HG03045 (cell line): ENCODE measurements at regions not wholly inside any gene's neighbourhood (a gene's known extent, or its start where the extent isn't known, plus 50 kb on each side); places are given as distances from the start of the nearest gene placed in this dataset.
A peak's percentile ranks its signal among the peaks of the same experiment; 100 is the strongest.

Experiments used
- ATAC-seq: cut with Tn5 transposase; IDR thresholded peaks from one replicate; pipeline ENCODE4 v1.9.1; 2021; ENCODE audit warnings: mild to moderate bottlenecking, moderate library complexity; ENCODE audit not compliant: unreplicated experiment

GRCh38 chr1:10960411-10961299 lies 51.8 kb upstream of the TARDBP start:
- ATAC-seq: peak; percentile 45

GRCh38 chr1:10961300-10961833 lies 51.1 kb upstream of the TARDBP start:
- ATAC-seq: no peak

- no peak for ATAC-seq
These were observed 50.0 kb upstream of the TARDBP start for GRCh38 chr1:10962483-10962882.
